ENCODE measurements at regions not wholly inside any gene's neighbourhood (a gene's known extent, or its start where the extent isn't known, plus 50 kb on each side); places are given as distances from the start of the nearest gene placed in this dataset.

DNA sequence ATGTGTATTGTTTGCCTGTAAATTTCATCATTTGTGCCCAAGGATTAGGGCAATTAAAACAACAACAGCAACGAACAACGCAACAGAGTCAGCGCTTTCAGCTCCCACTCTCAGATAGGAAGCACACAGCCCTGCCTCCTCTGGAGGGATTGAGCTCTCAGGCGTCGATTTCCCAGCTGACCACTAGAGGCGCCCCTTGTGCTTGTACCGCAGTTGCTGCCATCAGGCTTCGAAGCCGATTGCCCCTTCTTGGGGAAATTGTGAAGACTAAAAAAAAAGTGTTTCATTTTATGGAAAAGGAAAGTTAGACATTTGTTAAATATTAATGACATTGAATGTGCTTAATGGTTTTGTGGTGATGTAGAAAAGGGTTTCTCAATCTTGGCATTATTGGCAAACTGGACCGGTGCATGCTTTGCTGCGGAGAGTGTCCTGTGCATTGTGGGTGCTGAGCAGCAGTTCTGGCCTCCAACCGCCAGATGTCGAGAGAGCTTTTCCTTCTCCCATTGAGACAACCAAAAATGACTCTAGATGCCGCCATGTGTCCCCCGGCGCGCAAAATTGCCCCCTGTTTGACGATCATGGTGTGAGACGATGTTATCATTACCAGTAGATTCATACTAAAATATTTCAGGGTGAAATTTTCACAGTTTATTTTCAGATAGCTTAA lies 650.4 kb upstream of the RBFOX1 start:
- H3K4me3 Mint-ChIP-seq = no peak overlapping the region
- H4K20me1 ChIP-seq (replicated peaks; ENCODE audit: insufficient read depth) = no peaks in the 10 kb centered on the region
- H3F3A ChIP-seq (replicated peaks; ENCODE audit: low read depth) = no peaks in the 10 kb centered on the region
- no peak for TF ChIP-seq STAT1 (IDR thresholded peaks at IDR 0.05; ENCODE audit: unreplicated experiment)
- no peak for TF ChIP-seq ZNF462 (CRISPR knock-in tag; IDR thresholded peaks at IDR 0.05)
- TF ChIP-seq, protein P1, sequence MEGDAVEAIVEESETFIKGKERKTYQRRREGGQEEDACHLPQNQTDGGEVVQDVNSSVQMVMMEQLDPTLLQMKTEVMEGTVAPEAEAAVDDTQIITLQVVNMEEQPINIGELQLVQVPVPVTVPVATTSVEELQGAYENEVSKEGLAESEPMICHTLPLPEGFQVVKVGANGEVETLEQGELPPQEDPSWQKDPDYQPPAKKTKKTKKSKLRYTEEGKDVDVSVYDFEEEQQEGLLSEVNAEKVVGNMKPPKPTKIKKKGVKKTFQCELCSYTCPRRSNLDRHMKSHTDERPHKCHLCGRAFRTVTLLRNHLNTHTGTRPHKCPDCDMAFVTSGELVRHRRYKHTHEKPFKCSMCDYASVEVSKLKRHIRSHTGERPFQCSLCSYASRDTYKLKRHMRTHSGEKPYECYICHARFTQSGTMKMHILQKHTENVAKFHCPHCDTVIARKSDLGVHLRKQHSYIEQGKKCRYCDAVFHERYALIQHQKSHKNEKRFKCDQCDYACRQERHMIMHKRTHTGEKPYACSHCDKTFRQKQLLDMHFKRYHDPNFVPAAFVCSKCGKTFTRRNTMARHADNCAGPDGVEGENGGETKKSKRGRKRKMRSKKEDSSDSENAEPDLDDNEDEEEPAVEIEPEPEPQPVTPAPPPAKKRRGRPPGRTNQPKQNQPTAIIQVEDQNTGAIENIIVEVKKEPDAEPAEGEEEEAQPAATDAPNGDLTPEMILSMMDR (conservative IDR thresholded peaks at IDR 0.05; ENCODE audit: low read depth in 2 of 2) = peak; percentile 60 to 83
- no peak for TF ChIP-seq EZH2 (IDR thresholded peaks at IDR 0.05; ENCODE audit: low read depth, unreplicated experiment)
- no peaks in the 10 kb centered on the region for H3K9me3 Mint-ChIP-seq
- no peaks in the 10 kb centered on the region for H3K79me2 ChIP-seq (replicated peaks; ENCODE audit: insufficient read depth)
- no peak overlapping the region for H2AFZ ChIP-seq
- H3K4me1 ChIP-seq (ENCODE audit: insufficient read depth) = no peaks in the 10 kb centered on the region
- no peak overlapping the region for H3K4me2 ChIP-seq
- no peak overlapping the region for H3K27ac Mint-ChIP-seq
- no peaks in the 10 kb centered on the region; the same call in 1 of the 2 replicates for H3K36me3 ChIP-seq (ENCODE audit: insufficient read depth)
- H3K27me3 ChIP-seq (ENCODE audit: insufficient read depth) = no peaks in the 10 kb centered on the region
- H3K27me3 Mint-ChIP-seq (ENCODE audit: insufficient read depth, low read depth, poor library complexity) = peaks cover 3% of the 10 kb centered on the region
- DNase-seq (ENCODE audit: low spot score) = peak; percentile 81
- no peak overlapping the region for H3K4me3 ChIP-seq
- H3K4me1 Mint-ChIP-seq = peaks cover 10% of the 10 kb centered on the region
- no peak overlapping the region for H3K27ac ChIP-seq (ENCODE audit: low read depth)
- H3K36me3 Mint-ChIP-seq (ENCODE audit: low read depth) = no peaks in the 10 kb centered on the region
- peak; percentile 95 for ATAC-seq
- no peaks in the 10 kb centered on the region for H3K9me2 ChIP-seq (ENCODE audit: insufficient read depth)
